Naive B cell (primary cell): ENCODE measurements at regions not wholly inside any gene's neighbourhood (a gene's known extent, or its start where the extent isn't known, plus 50 kb on each side); places are given as distances from the start of the nearest gene placed in this dataset.

Experiments used
- ATAC-seq, 2 donors: fragments of 150-1000 bp; cut with Tn5 transposase; 2 replicates each; pipeline ENCODE4 v1.10.0; 2021; ENCODE audit warnings: low read depth in 2 of 2, mild to moderate bottlenecking in 2 of 2, moderate library complexity in 2 of 2
- DNase-seq: peaks from one replicate; pipeline ENCODE4 v3.0.0; 2022
- H3K27ac Mint-ChIP-seq, 6 donors: one replicate each; pipeline ENCODE4 v1.8.0; 2020 to 2022; ENCODE audit warnings: mild to moderate bottlenecking in 6 of 6, mixed read lengths in 6 of 6, moderate library complexity in 5 of 6, inconsistent platforms in 2 of 6
- H3K27me3 Mint-ChIP-seq, 3 donors: one replicate each; pipeline ENCODE4 v1.8.0; 2021 to 2022; ENCODE audit warnings: mixed read lengths in 3 of 3, mild to moderate bottlenecking in 1 of 3
- H3K36me3 Mint-ChIP-seq, 2 donors: one replicate each; pipeline ENCODE4 v1.8.0; 2020 to 2022; ENCODE audit warnings: mixed read lengths in 2 of 2, inconsistent platforms in 1 of 2, mild to moderate bottlenecking in 1 of 2
- H3K4me1 Mint-ChIP-seq, 3 donors: one replicate each; pipeline ENCODE4 v1.8.0; 2020 to 2022; ENCODE audit warnings: mixed read lengths in 3 of 3, inconsistent platforms in 1 of 3, mild to moderate bottlenecking in 1 of 3, moderate library complexity in 1 of 3
- H3K4me3 Mint-ChIP-seq, 8 donors: one replicate each; pipeline ENCODE4 v1.8.0; 2020 to 2022; ENCODE audit warnings: mild to moderate bottlenecking in 8 of 8, mixed read lengths in 8 of 8, moderate library complexity in 8 of 8, inconsistent platforms in 2 of 8
- H3K9me3 Mint-ChIP-seq, 7 donors: one replicate each; pipeline ENCODE4 v1.8.0; 2020 to 2022; ENCODE audit warnings: mixed read lengths in 7 of 7, mild to moderate bottlenecking in 5 of 7, inconsistent platforms in 2 of 7, moderate library complexity in 1 of 7

DNA sequence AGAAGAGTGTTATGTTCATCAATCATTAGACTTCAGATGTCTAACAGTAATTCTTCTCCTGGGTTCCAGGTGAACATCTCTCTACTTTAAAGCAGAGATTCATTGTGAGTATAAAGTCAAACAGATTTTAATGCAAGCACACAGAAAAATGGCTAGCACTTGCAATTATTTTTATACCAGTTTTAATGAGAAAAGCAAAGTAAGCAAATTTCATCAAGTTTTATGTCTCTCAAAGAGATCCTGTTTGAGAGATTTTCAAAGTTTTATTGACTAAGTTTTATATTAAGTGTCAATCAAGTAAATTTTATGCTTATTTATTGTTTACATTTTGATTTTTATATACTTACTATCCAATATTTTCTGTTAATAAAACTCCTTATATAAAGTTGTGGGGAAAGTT, 1628.5 kb downstream of the HACE1 start:
- no peak for DNase-seq
- Mint-ChIP-seq H3K27ac (no peak overlapping the region), H3K36me3 (no peaks in the 10 kb centered on the region), H3K27me3 (no peaks in the 10 kb centered on the region), H3K9me3 (peaks cover 0 to 32% (median 10%) of the 10 kb centered on the region in 7 donors), H3K4me3 (no peak overlapping the region), H3K4me1 (no peaks in the 10 kb centered on the region)
- ATAC-seq: no peak

DNA sequence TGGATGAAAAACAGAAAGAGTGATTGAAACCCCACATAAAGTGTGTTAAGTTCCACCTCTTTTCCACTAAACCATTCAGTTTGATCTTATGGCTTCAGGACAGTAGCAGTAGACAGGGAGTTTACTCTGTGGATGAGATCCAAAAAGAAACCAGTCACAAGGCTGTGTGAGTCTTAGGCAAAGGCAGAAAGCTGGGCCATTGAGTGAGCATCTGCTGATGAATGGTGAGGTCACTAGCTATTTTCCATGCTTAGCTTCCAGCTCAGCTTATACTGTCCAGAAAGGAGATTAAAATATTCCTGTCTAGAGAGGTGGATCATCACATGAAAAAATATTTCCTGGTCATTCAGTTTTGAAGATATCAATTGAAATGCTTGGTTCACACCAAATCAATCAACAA, 1643.9 kb downstream of the HACE1 start:
- Mint-ChIP-seq H3K27me3 (no peaks in the 10 kb centered on the region), H3K4me3 (no peak overlapping the region), H3K36me3 (no peaks in the 10 kb centered on the region), H3K4me1 (no peaks in the 10 kb centered on the region), H3K9me3 (no peaks in the 10 kb centered on the region), H3K27ac (no peak overlapping the region)
- ATAC-seq (no peak), DNase-seq (no peak)

DNA sequence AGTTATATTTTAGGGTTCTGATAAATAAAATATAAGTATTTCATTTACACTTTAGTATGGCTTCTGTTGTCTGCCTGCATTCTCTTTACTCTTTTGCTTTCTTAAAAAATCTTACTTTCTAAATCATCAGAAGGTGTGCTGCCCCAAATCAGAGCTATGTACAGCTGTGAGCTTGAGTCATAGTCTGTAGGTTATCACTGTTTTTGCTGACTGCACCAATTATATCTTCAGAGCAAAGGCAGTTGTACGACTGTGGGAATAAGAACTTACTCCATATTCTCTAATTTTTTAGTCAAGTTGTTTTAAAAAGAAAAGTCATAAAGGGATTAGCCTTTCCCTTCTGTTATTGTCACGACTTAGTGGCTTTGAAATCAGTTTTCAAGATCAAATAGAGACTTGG, 1649.0 kb downstream of the HACE1 start:
- Mint-ChIP-seq H3K4me1 (no peaks in the 10 kb centered on the region), H3K9me3 (peaks cover 0 to 3% (median 0%) of the 10 kb centered on the region in 7 donors), H3K27me3 (no peaks in the 10 kb centered on the region), H3K27ac (no peak overlapping the region), H3K36me3 (no peaks in the 10 kb centered on the region), H3K4me3 (no peak overlapping the region)
- no peak for DNase-seq
- no peak for ATAC-seq

DNA sequence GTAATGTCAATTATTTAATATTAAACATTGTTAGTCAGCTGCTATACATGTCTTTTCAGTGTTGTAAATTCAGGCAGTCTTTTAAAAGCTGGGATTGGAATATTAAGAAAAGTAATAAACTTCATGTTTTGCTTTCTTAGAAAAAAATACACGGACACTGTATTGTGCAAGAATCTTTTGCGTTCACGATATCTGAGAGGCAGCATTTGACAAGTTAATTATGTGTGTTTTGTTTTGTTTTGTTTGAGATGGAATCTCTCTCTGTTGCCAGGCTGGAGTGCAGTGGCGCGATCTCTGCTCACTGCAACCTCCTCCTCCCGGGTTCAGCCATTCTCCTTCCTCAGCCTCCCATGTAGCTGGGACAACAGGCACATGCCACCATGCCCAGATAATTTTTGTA, 1661.3 kb downstream of the HACE1 start:
- DNase-seq: no peak
- Mint-ChIP-seq H3K9me3 (peaks cover 0 to 7% (median under 1%) of the 10 kb centered on the region in 7 donors), H3K4me1 (no peaks in the 10 kb centered on the region), H3K27ac (no peak overlapping the region), H3K36me3 (no peaks in the 10 kb centered on the region), H3K4me3 (no peak overlapping the region), H3K27me3 (no peaks in the 10 kb centered on the region)
- no peak for ATAC-seq

DNA sequence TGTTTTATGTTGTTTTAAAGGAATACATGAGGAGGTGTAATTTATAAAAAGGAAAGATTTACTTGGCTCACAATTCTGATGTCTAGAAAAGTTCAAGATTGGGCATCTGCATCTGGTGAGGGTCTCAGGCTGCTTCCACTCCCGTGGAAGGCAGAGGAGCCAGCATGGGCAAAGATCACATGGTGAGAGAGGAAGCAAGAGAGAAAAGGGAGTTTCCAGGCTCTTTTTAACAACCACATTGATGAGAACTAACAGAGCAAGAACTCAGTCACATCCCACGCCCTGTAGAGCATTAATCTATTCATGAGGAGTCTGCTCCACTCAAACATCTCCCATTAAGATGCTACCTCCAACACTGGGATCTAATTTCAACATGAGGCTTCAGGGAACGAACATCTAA, 1666.3 kb downstream of the HACE1 start:
- Mint-ChIP-seq H3K9me3 (peaks cover 0 to 6% (median 4%) of the 10 kb centered on the region in 7 donors), H3K27ac (no peak overlapping the region), H3K4me3 (peak overlapping the region in 1 of 8 donors; percentile 58), H3K36me3 (no peaks in the 10 kb centered on the region), H3K27me3 (no peaks in the 10 kb centered on the region), H3K4me1 (no peaks in the 10 kb centered on the region)
- ATAC-seq: no peak
- no peak for DNase-seq

DNA sequence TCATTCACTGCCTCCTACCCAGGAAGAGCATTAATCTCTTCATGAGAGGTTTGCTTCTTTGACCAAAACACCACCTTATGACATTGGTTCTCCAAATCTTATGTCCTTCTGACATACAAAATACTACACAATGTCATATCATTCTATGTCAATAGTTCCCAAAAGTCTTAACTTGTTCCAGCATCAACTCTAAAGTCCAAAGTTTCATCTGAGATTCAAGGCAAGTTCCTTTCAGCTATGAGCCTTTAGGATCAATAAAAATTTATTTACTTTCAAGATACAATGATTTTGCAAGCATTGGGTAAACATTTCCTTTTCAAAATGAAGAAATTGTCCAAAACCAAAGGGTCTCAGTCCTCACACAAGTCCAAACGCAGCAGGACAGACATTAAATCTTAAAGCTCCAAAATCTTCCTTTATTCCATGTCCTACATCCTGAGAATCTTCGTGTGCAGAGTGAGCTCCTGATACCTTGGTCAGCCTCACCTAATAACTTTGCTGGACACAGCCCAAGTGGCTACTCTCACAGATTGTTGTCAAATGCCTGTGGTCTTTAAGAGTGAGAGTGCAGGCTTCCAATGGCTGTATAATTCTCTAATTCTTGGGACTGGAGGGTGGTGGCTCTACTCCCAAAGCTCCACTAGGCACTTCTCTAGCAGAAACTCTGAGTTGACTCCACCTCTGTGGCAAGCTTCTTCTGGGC, 1668.2 kb downstream of the HACE1 start:
- ATAC-seq: no peak
- H3K4me3 Mint-ChIP-seq: no peak overlapping the region
- no peak overlapping the region for H3K27ac Mint-ChIP-seq
- peaks cover 0 to 6% (median 4%) of the 10 kb centered on the region in 7 donors for H3K9me3 Mint-ChIP-seq
- no peaks in the 10 kb centered on the region for H3K36me3 Mint-ChIP-seq
- no peak for DNase-seq
- H3K27me3 Mint-ChIP-seq: no peaks in the 10 kb centered on the region
- H3K4me1 Mint-ChIP-seq: no peaks in the 10 kb centered on the region

DNA sequence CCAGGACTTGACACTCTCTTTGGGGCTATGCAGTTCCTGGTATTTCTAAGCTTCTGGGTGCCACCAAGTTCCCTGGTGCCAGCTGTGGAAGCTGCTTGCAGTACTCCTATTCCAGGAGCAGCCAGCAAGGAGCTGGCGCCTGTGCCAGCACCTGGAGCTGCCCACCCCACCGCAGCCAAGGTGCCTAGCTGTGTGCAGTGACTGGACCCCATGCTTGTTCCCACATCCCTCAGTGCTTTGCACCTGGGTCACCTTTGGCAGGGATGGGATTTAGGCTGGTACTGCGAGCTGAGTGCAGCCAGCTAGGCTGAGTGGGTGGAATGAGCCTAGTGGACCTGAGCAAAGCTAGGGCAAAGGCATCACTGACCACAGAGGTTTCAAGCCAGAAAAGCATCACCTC, 1674.9 kb downstream of the HACE1 start:
- Mint-ChIP-seq H3K9me3 (peaks cover 0 to 5% (median 0%) of the 10 kb centered on the region in 7 donors), H3K4me3 (no peak overlapping the region), H3K36me3 (no peaks in the 10 kb centered on the region), H3K27me3 (no peaks in the 10 kb centered on the region), H3K27ac (no peak overlapping the region), H3K4me1 (no peaks in the 10 kb centered on the region)
- DNase-seq (no peak), ATAC-seq (no peak)

DNA sequence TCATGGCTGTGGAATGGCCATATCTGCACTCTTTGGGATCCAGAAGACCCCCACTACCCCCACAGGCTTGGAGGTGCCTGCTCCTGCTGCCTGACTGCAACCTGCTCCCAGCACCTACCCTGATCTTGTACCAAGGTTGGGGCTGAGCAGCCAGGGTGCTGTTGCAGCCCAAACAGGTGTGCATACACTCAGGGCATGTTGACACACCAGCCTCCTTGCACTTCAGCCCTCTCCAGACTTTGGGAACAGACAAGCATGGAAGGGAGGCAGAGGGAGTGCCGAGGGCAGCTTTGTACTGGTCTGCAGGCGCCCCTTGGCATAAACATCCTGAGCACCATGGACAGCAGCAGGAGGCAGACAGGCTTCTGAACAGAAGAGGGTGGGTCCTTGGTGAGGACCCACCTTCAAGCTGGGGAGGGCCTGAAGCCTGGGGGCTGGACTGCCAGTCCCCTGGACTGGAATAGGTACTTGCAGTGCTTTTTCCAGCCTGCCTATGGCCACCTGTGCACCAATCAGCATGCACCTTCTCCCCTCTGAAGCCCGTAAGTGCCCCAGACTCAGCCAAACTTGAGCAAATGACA, 1675.8 kb downstream of the HACE1 start:
- H3K27ac Mint-ChIP-seq: no peak overlapping the region
- no peaks in the 10 kb centered on the region for H3K27me3 Mint-ChIP-seq
- DNase-seq: no peak
- ATAC-seq: no peak
- H3K4me1 Mint-ChIP-seq: no peaks in the 10 kb centered on the region
- H3K9me3 Mint-ChIP-seq: peaks cover 0 to 5% (median 0%) of the 10 kb centered on the region in 7 donors
- no peaks in the 10 kb centered on the region for H3K36me3 Mint-ChIP-seq
- no peak overlapping the region for H3K4me3 Mint-ChIP-seq

DNA sequence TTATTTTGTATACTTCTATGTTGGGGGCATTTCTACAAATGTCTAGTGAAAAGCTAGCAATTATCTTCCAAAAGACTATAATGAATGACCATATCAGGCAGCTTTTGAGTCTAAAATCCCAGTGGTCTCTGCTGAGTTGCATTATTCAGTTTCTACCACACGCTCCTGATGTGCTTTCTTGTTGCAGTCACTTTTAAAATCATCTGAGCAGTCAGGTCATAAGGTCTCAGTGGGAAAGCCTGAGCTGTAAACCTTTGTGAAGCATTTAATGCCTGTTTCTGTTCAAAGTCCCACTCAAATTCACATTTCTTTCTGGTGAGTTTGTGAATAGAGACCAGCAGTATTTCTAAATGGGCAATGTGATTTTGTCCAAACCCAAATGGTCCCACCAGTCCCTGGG, 1681.5 kb downstream of the HACE1 start:
- no peak for ATAC-seq

DNA sequence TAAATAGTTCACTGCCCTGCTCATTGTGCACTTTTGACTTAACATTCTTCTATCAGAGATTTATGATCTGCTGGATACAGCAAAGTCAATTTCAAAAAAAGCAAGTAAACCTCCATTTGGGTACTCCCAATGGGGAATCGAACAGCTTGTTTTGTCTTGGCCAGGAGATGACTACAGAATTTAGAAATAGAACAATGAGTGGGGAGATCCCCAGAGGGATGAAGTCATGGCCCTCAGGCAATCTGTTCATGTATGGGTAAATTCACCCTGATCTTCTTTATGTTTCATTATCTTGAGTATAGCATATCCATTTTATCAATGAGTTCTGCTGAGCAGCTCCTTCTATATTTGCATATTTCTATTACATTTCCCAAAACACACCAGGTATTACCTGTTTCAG, 1681.9 kb downstream of the HACE1 start:
- Mint-ChIP-seq H3K27me3 (no peaks in the 10 kb centered on the region), H3K9me3 (peaks cover 0 to 5% (median 0%) of the 10 kb centered on the region in 7 donors), H3K4me1 (no peaks in the 10 kb centered on the region), H3K4me3 (no peak overlapping the region), H3K27ac (no peak overlapping the region), H3K36me3 (no peaks in the 10 kb centered on the region)
- no peak for ATAC-seq
- no peak for DNase-seq

More for the DNA sequence above, 1681.5 kb downstream of the HACE1 start:
- no peak for DNase-seq
- H3K4me1 Mint-ChIP-seq: no peaks in the 10 kb centered on the region
- H3K27ac Mint-ChIP-seq: no peak overlapping the region
- no peaks in the 10 kb centered on the region for H3K27me3 Mint-ChIP-seq
- peaks cover 0 to 3% (median 0%) of the 10 kb centered on the region in 7 donors for H3K9me3 Mint-ChIP-seq
- no peak overlapping the region for H3K4me3 Mint-ChIP-seq
- no peaks in the 10 kb centered on the region for H3K36me3 Mint-ChIP-seq

DNA sequence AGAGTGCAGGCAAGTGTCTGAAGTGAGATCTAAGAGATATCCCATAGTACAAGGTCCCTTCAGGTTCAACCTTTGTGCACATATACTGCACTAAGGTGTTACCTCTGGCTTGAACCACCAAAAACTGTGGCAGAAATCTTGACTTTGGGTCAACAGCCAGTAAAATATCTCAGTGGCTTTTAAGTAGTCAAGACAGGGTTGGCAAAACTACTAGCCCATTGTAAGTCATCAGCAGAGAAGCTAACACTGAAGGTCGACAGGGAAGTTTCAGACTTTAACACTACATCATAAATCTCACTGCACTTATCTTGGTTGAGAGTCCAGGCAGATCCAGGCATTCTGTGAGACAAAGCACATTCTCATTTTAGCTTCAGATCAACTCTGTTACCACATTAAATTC, 1684.7 kb downstream of the HACE1 start:
- no peaks in the 10 kb centered on the region for H3K4me1 Mint-ChIP-seq

DNA sequence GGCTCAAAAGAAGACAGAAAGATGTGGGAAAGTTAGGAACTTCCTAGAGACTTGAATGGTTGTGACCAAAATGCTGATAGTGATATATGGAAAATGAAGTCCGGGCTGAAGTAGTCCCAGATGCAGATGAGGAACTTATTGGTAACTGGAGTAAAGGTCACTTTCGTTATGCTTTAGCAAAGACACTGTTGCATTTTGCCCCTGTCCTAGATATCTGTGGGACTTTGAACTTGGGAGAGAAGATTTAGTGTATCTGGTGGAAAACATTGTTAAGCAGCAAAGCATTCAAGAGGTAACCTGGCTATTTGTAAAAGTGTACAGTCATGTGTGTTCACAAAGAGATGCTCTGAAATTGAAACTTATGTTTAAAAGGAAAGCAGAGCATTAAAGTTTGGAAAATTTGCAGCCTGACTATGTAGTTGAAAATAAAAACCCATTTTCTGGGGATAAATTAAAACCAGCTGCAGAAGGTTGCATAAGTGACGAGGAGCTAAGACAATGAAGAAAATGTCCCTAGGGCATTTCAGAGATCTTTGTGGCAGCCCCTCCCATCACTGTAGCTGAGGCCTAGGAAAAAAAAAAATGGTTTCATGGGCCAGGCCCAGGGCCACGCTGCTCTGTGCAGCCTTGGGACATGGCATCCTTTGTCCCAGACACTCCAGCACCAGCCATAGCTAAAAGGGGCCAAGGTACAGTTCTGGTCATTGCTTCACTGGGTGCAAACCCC, 1692.2 kb downstream of the HACE1 start:
- H3K27me3 Mint-ChIP-seq: no peaks in the 10 kb centered on the region
- no peak for DNase-seq
- no peaks in the 10 kb centered on the region for H3K4me1 Mint-ChIP-seq
- ATAC-seq: no peak
- no peak overlapping the region for H3K27ac Mint-ChIP-seq
- no peak overlapping the region for H3K4me3 Mint-ChIP-seq
- H3K36me3 Mint-ChIP-seq: no peaks in the 10 kb centered on the region
- H3K9me3 Mint-ChIP-seq: peaks cover 0 to 5% (median 2%) of the 10 kb centered on the region in 7 donors

More for the DNA sequence above, 1684.7 kb downstream of the HACE1 start:
- no peak overlapping the region for H3K27ac Mint-ChIP-seq
- H3K4me3 Mint-ChIP-seq: no peak overlapping the region
- peaks cover 0 to 6% (median 0%) of the 10 kb centered on the region in 7 donors for H3K9me3 Mint-ChIP-seq
- no peaks in the 10 kb centered on the region for H3K27me3 Mint-ChIP-seq
- ATAC-seq (no peak), DNase-seq (no peak)
- H3K36me3 Mint-ChIP-seq: no peaks in the 10 kb centered on the region

DNA sequence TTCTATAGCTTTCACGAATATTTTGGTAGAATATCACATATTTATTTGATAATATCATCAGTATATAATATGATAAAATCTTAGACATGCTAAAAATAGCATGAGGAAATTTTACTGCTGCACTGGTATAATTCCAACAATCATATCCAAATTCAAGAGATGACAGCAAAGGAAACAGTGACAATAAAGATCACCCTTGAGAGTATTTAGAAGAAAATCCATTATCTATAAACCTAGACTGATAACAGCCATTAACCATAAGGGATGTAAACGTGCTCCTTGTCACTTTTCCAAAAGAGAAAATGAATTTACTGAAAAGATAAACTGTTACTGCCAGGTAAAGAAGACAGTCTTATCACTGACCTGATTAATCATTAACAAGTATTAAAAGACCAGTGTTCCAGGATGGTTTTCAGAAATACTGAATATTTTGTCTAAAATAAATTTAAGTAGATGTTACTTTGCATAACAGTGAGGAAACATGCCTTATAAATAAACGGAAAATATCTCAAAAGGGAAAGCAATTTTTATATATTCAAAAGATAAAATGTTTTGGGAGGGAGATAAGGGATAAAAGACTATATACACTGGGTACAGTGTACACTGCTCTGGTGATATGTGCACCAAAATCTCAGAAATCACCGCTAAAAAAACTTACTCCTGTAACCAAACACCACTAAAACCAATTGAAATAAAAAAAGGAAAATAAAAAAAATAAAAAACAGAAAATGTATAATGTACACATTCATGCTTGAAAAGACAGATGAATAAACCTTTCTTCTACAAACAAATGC, 1704.7 kb downstream of the HACE1 start:
- no peaks in the 10 kb centered on the region for H3K36me3 Mint-ChIP-seq
- no peaks in the 10 kb centered on the region for H3K27me3 Mint-ChIP-seq
- ATAC-seq (no peak), DNase-seq (no peak)
- no peaks in the 10 kb centered on the region for H3K4me1 Mint-ChIP-seq
- no peak overlapping the region for H3K27ac Mint-ChIP-seq
- no peaks in the 10 kb centered on the region for H3K9me3 Mint-ChIP-seq
- H3K4me3 Mint-ChIP-seq: no peak overlapping the region
